GM21786 (cell line): ENCODE measurements at regions not wholly inside any gene's neighbourhood (a gene's known extent, or its start where the extent isn't known, plus 50 kb on each side); places are given as distances from the start of the nearest gene placed in this dataset.
"Not testable (repeated sequence)": the region's sequence is repeated elsewhere in the genome, so short reads cannot be mapped to it uniquely, and the experiment has no call there.

Experiments
- ATAC-seq: cut with Tn5 transposase; IDR thresholded peaks from one replicate; pipeline ENCODE4 v1.9.1; 2021; ENCODE audit not compliant: unreplicated experiment

DNA sequence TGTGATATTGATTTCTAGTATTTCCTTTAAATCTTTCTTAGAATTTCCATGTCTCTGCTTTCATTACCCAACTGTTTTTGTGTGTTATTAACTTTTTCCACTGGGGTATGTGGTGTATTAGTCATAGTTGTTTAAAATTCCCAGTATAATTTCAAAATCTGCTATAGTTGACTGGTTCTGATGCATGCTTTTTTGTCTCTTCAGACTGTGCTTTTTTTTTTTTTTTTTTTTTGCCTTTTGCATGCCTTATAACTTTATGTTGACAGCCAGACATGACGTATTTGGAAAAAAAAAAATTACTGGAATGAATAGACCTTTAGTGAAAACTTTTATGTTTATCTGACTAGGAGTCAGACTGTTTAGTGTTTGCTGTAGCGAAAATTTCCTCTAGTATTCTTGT, 580.4 kb downstream of the ANKRD50 start:
- no peak for ATAC-seq

DNA sequence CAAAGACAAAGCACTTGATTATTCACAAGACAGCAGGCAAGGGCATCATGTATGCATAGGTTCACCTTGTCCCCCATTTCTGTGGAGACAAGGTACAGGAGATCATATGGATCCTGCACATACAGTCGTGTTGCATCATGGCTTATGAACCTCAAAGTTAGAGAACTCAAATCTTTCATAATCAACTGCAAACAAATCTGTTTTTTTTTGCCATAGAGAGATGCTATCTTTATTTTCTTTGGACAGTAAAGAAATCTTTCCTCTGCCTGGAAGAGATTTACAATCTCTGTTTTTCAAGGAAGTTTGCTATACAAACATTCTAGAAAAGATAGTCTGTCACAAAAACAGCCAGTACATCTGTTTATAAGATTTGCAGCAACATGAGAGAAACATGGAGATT, 578.8 kb downstream of the ANKRD50 start:
- no peak for ATAC-seq

DNA sequence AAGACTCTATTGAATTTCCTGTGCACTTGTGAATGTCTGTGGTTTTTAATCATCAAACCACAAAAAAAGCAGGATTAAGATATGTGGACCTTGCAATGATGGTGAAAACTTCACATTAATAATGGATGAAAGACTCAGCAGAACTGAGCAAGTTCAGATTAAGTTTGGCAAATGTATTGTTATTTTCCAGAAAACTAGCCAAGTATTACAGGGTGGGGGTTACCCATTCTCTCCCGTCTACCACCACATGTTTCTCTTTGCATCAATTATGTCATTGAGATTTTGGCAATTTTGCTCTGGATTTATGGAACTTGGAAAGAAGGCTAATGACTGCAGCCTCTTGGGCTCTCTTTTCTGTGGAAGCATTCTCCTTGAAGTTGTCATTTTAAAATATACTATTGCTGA, 577.1 kb downstream of the ANKRD50 start:
- ATAC-seq: no peak

DNA sequence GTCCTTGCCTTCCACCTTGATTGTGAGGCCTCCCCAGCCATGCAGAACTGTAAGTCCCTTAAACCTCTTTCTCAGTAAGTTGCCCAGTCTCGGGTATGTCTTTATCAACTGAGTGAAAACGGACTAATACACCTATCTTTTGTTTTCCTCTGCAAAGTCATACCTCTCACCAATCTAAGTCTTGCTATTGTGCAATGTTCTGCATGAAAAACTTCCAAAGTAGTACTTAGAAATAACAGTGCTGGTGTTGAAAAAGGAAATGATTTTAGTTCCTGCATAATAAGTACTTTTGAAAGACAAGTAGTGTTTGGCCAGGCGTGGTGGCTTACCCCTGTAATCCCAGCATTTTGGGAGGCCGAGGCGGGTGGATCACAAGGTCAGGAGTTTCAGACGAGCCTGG, 573.5 kb downstream of the ANKRD50 start:
- ATAC-seq: no peak

DNA sequence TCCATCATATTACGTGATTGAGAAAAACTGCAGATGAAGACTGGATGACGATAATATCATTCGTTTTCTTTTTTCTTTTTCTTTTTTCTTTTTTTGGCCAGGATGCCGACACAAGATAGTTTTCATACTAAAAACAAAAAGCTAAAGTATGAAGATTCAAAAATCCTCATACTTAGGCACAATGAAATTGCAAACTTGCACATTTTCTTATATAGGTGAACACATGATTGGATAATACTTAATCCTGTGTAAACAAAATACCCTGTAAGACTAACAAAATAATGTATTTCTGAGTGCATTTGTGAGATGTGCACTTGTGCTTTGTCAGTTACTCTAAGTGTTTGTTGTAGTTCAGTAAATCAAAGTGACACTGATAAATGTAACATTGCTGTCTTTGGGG, 568.9 kb downstream of the ANKRD50 start:
- no peak for ATAC-seq

DNA sequence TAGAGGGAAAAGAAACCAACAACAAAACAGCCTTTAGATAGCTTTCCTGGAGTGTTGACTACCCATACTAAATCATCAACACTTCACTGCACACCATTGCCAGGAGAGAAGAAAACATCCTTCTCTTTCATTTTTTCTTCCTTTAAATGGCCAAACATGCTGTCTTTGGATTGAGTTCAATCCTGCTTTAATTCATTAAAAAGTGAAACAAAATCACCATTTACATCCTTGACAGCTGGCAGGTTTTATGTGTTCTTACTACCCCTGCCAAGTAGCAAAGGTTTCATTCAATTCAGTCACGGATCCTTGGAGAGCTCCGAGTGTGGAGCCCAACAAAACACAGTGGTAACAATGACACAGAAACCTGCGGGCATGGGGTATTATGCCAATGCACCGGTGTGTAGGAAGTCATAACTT, 568.3 kb downstream of the ANKRD50 start:
- no peak for ATAC-seq

DNA sequence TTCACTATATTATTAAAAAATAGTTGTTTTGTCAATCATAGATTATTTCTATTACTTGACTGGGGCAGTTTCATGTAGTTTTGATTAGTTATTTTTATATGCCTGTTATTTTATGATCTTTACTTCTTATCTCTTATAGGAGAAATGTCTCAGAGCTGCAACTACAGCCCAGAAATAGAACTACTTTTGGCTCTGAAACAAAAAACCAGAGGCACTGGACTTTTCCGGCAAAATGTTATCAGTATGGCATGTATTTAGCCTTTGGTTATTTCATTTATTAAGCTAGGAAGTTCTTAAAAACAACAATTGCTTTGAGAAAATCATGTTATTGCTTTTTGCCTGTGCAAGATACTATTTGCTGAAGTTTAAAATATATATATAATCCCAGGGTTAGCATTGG, 566.5 kb downstream of the ANKRD50 start:
- no peak for ATAC-seq

DNA sequence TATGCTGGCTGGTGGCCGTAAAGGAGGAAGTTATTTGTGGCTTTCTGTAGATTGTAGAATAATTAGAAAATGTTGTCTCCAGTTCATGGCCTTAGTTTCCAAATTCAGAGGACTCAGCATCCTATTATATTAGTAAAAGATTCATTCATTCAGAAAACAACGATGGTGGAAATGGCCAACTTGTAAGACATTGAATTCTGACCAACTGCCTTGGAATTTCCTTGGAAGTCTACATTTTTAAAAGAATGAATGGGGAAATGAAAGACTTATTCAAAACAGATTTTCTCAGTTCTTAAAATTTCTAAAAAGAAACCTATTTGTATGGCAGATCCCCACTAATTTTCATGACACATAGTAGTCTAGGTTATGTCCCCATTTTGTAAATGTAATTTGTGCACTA, 561.5 kb downstream of the ANKRD50 start:
- no peak for ATAC-seq

DNA sequence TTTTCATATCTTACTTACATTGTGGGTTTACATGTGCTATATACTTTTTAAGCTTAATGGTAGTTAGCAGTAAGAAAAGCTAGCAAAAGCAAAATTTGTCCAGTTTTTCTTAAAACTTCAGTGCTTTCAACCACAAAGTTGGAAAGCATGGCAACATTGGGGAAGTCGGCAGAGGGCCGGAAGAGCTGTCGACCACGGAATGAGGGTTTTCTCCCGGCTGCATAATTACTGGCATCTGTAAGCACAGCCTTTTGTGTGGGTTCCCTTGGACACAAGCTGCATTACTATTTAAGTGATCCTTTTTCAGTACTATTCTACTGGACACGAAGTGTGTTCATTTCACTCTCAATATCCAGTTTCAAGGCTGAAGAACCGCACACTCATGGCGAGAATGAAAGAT, 560.4 kb downstream of the ANKRD50 start:
- no peak for ATAC-seq

DNA sequence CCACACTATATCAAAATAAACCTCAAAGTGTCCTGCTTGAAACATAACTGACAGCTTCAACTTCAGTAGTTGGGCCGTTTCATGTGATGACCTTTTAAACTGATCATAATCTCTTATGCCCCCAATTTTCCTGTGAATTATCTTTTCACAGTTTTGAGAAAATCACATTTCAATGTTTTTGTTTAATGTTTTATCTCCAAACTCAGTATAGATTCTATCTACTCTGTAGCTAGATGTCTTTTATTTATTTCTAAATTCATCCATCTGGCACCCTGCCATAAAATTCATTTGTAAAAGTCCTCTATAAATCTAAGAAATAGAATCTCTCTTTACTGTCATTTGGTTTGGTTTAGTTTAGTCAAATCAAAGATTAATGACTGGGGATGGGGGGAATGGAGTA, 557.3 kb downstream of the ANKRD50 start:
- ATAC-seq: no peak

DNA sequence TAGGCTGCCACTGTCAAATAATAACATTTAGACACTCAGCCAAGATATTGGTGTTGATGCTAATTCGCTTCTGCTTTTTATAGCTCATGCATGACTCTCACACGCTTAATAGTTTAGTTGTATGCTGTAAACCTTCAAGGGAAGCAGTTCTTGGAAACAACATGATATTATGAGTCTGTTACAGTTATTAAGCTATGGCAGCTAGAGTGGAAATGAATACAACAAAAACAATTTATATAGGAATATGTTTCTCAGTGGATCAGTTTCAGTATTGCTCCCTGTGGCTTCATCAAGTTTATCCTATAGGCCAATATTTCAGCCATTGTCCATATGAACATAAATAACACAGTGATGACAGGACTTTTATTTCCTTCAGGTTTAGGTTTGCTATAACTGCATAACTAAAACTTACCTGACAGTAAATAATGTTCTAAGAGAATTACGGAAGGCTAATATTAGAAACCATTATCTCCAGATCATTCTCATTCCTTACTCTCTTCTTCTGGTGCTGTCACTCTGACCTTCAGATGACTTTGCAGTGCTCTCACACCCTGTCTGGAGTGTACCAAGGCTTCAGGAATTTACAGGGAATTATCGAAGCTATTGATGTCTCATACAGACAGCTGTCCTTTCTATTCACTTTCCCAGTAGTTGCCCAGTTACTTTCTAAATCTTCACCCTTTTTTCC, 555.0 kb downstream of the ANKRD50 start:
- no peak for ATAC-seq

DNA sequence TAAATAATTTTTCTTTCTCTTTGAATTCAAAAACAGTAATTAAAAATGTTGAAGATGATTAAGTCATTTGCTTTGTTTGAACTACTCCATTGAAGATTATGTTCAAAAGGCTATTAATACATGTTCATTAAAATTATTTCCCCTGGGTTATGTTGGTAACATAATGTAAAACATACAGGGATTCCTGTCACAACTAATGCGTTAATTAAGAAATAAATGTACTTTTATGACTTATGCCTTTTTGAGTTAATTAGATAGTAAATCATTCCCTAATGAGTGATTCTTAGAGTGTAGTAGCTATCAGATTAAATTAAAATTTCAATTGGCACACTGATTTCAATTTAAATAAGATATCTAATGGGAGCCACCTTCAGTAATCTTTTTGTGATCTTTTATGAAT, 549.1 kb downstream of the ANKRD50 start:
- no peak for ATAC-seq

DNA sequence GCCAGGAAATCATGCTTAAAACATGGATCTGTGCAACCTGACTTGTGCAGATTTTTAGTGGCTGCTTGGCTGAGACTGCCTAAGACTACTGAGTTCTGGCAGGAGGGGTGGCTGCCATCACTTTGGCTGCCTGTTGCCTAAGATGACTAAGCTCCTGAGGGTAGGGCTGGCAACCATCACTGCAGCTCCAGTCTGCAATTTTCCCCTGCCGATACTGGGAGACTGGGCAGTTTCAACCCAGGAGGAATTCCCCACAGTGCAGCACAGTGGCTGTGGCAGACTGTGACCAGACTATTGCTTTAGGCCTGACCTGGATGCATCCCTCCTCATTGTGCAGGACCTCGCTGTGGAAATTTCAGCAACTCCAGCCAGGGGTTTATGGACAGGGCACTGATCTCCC, 544.9 kb downstream of the ANKRD50 start:
- ATAC-seq: no peak

DNA sequence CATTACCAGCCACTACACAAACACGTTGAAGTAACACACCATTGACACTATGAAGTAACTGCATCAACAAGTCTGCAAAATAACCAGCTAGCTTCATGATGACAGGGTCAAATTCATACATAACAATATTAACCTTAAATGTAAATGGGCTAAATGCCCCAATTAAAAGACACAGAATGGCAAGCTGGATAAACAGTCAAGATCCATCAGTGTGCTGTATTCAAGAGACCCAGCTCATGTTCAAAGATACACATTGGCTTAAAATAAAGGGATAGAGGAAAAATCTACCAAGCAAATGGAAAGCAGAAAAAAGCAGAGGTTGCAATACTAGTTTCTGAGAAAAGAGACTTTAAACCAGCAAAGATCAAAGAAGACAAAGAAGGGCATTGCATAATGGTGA, 543.0 kb downstream of the ANKRD50 start:
- not testable (repeated sequence) for ATAC-seq

DNA sequence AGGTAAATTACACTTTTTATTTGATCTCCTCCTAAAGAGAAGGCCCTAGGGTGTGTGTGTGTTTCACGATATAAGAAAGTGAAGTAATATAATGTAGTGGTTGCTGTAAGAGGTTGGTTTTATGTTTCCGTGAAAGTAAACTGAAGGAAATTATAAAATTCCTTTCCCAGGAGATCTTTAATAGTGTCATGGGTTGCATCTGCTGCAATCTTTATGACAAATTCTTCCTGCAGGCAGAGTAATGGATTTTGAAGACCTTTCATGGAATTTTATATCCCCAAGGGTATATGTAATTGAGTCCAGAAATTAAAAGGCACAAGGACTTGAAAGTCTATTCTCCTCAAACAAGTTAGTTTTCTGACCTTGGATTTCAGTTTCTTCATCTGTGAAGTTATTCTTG, 538.6 kb downstream of the ANKRD50 start:
- no peak for ATAC-seq

DNA sequence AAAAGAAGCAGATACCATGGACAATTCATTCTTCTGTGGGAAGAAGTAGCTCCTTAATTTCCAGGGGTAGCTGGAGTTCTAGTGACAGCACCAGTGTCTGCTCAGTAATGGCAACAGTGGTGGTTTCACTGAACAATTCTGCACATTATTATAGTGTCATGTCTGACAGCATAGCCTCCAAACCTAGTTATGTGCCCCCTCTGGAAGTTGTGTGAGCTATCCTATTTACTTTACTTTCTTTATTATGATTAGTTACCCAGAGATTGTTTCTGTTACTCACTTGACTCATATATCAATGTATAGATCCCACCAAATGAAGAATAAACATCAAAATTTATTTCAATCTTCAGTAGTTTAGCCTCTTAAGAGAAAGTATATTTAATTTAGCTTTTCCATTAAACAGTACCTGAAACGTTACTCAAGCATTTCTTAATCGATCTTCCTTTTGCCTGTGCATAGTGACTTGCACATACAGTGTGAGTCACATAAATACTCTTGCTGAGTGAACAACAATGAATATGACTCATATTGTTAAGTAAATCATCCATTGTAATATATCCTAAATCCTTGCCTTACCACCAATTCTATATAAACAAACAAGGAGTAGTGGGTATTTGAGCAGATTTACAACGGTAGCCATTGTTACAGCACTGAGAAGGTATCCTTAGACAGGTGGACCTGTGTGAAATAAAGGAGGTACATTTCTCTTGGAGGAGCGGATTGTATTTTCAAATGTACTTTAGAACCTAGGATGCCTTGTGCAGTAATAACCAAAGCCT, 534.7 kb downstream of the ANKRD50 start:
- no peak for ATAC-seq

DNA sequence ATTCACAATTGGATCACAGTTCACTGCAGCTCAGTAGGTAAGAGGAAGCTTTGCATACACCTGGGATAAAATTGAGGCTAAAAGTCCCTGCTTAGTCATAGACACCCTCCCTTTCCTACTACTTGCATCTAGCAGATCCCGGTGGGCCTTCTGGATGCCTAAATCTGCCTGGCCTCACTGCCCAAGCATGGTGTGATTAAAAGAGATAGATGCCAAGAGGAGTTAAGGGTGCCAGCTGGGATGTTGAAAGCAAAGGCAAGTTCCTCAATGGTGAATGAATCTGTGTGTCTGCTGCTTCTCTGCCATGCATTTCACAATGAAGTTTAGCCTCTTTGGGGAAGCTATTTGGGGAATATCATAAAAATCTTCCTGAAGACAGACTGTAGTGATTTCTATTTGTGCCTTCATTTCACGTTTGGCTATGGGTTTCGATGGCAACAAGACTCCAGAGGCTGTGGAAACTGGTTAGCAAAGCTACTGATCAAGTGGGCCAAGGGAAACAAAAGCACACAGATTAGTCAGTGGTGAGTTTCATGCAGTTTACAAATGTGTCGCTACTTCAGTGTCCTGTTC, 534.0 kb downstream of the ANKRD50 start:
- no peak for ATAC-seq

DNA sequence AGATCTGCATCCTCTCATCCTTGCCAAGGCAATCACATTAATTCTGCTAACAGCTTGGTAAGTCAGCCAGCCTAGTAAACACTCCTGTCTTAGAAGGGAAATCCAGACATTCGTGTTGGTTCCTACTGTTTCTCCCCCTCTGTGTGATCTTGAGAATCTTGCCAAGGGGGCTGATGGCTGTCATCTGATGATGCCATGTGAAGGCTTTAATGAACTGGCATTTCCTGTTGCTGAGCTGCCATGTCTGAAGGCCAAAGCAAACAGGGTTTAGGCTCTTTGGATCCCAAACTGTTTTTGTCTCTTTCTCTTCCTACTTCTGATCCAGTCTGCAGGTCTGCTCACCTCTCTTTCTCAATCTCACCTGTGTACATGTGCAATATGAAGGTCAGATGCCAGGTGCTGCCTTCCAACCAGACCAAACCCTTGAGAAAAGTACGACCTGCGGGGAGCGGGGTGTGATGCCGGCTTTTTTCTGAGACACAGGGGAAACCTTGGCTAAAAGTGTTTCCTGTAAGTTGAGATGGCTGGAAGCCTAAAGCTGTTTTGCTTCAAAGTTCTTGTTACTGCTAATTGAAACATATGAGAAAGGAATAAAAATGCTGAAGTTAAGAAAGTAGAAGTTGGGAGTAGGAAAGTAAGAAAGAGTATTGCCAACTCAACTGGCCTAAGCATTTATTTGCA, 532.9 kb downstream of the ANKRD50 start:
- no peak for ATAC-seq

DNA sequence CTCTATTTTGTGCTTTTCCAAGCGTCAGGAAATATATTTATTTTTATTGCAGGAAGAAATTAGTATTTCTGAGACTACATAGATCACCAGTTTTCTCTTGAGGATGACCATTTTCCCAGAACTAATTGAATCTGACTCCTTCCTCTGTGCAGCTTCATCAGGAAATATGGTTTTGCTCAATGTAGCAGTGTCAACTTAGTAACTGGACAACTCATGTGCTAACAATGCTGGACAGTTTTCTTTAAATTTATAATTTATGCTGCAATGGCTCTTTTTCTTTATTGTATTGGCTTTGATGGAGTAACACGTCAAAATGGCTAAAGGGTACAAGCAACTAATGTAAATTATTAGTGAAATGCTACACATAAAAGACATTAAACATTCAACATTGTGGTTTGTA, 531.5 kb downstream of the ANKRD50 start:
- no peak for ATAC-seq

DNA sequence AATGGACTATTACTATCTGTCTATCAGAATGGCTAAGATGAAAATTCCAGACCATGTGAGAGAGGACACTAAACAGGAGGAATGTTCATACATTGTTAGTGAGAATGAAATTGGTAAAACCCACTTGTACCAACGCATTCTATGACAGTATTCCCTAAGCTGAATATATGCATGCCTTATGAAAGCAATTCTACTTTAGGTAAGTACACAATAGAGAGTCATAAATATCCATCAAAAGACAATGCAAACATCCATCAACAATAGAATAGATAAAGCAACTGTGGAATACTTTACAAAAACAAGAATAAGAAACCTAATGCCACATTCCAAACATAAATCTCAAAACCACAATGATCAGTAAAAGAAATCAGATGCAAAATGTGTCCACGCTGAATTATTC, 529.3 kb downstream of the ANKRD50 start:
- ATAC-seq: no peak

DNA sequence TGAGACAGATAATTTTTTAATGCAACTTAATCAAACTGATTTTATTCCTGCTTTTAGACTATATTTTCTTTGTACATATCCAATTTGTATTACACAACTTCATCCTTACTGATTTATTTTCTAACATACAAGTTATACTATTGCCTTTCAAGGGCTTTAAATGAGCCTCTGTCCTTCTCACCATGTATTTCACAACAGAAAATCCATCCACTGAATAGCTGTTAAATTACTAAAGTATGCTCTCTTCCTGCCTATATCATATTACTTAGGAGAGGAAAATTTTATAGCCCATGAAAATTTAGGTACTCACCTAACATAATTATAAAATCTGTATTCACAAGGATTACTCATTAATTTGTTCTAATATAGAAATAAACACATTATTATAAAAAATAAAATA, 528.6 kb downstream of the ANKRD50 start:
- no peak for ATAC-seq

DNA sequence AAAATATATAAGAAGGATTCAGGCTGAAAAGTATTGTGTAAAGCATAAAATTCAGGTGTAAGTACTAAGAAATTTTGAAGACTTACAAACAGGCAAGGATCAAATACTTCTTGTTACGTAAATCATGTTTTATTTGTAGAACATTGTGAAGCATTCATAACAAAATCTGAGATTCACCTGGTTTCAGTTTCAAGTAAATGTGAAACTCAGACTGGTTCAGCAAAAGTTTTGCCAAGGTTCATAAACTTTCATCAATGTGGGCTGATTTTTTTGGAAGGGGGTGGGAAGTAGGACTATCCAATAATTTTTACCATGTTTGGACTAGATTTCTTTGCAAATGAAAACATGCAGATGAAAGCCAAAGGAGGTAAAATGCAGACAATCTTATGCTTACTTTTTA, 527.7 kb downstream of the ANKRD50 start:
- no peak for ATAC-seq
